ENCODE measurements at regions not wholly inside any gene's neighbourhood (a gene's known extent, or its start where the extent isn't known, plus 50 kb on each side); places are given as distances from the start of the nearest gene placed in this dataset.
A peak's percentile ranks its signal among the peaks of the same experiment; 100 is the strongest.

DNA sequence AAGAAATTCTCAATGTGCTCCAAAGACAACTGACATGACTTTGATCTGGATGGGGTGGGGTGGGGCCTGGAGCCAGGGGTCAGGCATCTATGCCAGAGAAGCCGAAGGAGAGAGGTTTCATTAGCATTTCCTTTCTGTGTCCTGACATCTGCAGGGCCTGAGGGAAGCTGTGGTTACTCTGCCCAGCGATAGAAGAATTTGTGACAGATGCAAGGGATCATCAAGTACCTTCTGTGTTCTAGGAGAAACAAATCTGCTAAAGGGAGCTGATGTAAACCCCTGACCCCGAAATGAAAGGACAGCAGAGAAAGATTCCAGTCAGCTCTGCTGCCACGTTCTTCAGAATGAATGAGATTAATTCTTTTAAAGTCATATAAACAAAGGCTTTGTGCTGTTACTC, 335.7 kb downstream of the PRELID2 start:
- peak; percentile 63 for DNase-seq (ENCODE audit: low read depth)

DNA sequence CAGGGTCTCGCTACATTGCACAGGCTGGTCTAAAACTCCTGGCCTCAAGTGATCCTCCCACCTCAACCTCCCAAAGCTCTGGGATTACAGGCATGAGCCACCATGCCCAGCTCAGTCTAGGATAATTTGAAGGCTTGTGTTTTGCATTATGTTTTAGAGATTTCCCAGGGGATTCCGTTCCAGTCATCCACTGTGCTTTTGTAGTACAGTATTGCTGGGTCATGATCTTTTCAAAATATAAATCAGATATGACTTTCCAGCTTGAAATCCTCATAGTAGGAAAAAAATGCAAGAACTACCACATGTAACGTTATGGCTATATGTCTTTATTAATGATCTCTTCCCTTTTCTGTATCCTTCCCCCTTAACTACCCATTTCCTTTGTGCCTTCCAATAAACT, 338.1 kb downstream of the PRELID2 start:
- DNase-seq (ENCODE audit: low read depth) = no peak
- H3K4me3 ChIP-seq (ENCODE audit: low read depth, low read length) = no peak overlapping the region
- TF ChIP-seq, protein P1, sequence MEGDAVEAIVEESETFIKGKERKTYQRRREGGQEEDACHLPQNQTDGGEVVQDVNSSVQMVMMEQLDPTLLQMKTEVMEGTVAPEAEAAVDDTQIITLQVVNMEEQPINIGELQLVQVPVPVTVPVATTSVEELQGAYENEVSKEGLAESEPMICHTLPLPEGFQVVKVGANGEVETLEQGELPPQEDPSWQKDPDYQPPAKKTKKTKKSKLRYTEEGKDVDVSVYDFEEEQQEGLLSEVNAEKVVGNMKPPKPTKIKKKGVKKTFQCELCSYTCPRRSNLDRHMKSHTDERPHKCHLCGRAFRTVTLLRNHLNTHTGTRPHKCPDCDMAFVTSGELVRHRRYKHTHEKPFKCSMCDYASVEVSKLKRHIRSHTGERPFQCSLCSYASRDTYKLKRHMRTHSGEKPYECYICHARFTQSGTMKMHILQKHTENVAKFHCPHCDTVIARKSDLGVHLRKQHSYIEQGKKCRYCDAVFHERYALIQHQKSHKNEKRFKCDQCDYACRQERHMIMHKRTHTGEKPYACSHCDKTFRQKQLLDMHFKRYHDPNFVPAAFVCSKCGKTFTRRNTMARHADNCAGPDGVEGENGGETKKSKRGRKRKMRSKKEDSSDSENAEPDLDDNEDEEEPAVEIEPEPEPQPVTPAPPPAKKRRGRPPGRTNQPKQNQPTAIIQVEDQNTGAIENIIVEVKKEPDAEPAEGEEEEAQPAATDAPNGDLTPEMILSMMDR (conservative IDR thresholded peaks at IDR 0.05; ENCODE audit: low read depth, low read length) = no peak

More for the DNA sequence above, 335.7 kb downstream of the PRELID2 start:
- H3K4me3 ChIP-seq (ENCODE audit: low read depth, low read length) = no peak overlapping the region
- TF ChIP-seq, protein P1 (conservative IDR thresholded peaks at IDR 0.05; ENCODE audit: low read depth, low read length) = no peak

DNA sequence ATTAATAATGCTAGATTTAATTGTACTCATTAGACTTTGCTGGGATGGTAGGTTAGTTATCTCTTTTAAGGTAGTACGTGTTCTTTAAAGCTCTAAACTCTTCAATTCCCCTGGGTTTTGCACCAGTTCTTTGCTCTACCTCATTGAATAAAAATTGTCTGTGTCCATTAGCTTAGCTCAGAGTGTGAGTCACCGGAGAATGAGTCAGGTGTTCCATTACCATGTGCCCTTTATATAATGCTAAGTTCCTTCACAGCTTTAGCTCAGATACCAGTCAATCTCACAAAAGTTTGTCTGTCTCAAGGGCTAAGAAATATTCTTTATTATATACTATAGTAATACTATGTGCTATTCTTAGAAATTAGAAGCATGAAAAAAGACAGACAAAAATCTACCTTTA, 339.4 kb downstream of the PRELID2 start:
- H3K4me3 ChIP-seq (ENCODE audit: low read depth, low read length) = no peak overlapping the region
- TF ChIP-seq, protein P1 (conservative IDR thresholded peaks at IDR 0.05; ENCODE audit: low read depth, low read length) = no peak
- DNase-seq (ENCODE audit: low read depth) = peak; percentile 94

DNA sequence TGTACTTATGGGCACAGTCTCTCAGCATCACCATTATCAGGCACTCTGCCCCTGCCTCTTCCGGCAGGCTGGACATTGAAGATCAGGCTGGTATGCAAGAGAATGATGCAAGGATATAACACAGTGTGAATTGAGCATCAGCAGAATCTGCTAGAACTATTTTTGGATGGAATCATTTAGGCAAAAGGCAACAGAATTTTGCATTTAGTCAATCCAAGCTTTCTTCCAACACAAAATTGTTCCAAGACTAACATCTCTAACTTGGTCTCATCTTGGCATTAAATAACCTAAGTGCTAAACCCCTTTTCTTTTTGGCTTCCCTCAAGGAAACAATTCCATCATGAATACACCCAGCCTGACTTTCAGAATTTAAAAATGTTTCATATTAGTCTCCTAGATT, 339.9 kb downstream of the PRELID2 start:
- peak; percentile 47 for DNase-seq (ENCODE audit: low read depth)
- H3K4me3 ChIP-seq (ENCODE audit: low read depth, low read length) = no peak overlapping the region

DNA sequence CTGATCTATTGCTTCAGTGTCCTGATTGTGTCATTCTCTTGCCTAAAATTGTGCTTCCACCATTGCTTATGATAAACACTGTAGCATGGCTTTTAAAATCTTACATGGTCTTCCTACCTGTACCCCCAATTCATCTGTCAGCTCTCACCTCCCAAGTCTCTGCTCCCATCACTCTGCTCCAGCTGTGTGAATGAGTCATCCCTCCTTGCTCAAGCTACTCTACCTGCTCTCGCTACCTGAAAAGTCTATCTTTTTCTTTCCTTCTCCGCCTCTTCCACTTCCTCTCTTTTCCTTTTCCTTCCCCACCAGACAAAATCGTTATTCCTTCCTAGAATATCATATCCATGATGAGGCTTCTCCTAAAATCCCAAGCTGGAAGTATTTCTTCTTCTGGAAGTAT, 341.7 kb downstream of the PRELID2 start:
- no peak overlapping the region for H3K4me3 ChIP-seq (ENCODE audit: low read depth, low read length)
- TF ChIP-seq, protein P1 (conservative IDR thresholded peaks at IDR 0.05; ENCODE audit: low read depth, low read length) = no peak
- no peak for DNase-seq (ENCODE audit: low read depth)

More for the DNA sequence above, 339.9 kb downstream of the PRELID2 start:
- TF ChIP-seq, protein P1 (conservative IDR thresholded peaks at IDR 0.05; ENCODE audit: low read depth, low read length) = no peak

DNA sequence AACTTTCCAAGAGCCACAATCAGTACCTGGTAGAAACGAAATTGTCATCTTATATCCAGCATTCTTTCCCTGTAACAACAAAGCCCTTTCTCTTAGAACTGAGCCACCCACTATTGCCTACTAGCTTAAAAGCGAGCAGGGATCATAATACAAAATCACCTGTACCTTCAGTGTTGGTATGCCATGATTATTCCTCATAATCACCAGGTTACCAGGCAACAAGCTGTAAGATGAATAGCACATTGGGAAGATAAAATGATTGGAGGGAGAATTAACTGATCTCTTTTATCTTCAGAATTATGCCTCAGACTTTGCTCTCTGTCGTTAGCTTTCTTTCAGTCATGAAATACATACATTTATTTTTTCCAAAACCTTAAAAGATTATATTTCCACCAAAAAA, 345.6 kb downstream of the PRELID2 start:
- DNase-seq (ENCODE audit: low read depth) = no peak
- no peak overlapping the region for H3K4me3 ChIP-seq (ENCODE audit: low read depth, low read length)
- TF ChIP-seq, protein P1 (conservative IDR thresholded peaks at IDR 0.05; ENCODE audit: low read depth, low read length) = no peak

DNA sequence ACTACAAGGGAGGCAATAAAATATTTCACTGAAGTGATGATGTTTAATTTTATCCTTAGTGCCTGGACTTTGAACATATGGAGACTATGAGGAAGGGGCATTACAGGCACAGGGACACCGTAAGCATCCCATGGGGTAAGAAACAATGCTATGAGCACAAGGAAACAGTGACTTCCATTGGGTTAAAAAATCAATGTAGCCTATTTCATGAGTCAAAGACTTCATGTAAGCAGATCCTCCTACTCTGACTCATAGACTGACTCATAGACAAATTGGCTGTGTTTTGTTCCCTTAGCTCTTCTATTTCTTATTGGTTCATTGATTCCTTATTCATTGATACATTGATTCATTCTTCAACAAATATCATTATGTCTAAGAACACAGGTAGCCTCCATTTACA, 351.0 kb downstream of the PRELID2 start:
- peak; percentile 78 for DNase-seq (ENCODE audit: low read depth)
- no peak overlapping the region for H3K4me3 ChIP-seq (ENCODE audit: low read depth, low read length)
- TF ChIP-seq, protein P1 (conservative IDR thresholded peaks at IDR 0.05; ENCODE audit: low read depth, low read length) = no peak

Measured in choroid plexus epithelial cell (primary cell).